ENCODE measurements at regions not wholly inside any gene's neighbourhood (a gene's known extent, or its start where the extent isn't known, plus 50 kb on each side); places are given as distances from the start of the nearest gene placed in this dataset.

DNA sequence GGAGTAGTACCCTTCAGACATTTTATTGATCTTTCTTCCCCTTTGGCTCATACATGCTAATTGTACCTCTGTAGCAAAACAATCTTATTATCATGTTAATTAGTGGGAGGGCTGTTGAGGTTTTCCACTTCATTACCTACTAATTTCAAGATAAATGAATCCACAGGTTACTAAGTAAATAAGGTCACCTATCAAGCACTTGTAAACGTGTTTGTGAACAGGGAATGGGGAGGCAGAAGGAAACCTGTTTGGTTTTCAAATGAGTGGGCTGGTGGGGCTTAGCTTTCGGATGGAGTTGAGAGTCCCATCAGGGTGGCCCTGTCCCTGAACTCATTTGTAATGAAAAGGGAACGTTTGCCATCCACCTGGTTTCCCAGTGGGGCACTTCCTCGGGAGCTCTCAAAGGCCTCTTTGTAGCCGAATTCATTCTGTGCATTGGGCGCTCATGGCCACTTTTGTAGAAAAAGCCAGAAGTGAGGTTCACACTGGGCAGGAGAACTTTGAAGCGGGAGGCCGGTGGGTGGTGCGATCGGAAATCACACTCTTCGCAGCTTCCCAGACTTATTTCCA is 419.8 kb upstream of the NR2F2 start:
- no peaks in the 10 kb centered on the region for H3K4me1 ChIP-seq
- H3K9me3 ChIP-seq: no peaks in the 10 kb centered on the region
- intact Hi-C loops (cut with DNase I; ENCODE audit: low total_unique reads): no loop called here
- H3K36me3 ChIP-seq: no peaks in the 10 kb centered on the region
- H3K27ac ChIP-seq: no peak overlapping the region
- TF ChIP-seq, protein P1, sequence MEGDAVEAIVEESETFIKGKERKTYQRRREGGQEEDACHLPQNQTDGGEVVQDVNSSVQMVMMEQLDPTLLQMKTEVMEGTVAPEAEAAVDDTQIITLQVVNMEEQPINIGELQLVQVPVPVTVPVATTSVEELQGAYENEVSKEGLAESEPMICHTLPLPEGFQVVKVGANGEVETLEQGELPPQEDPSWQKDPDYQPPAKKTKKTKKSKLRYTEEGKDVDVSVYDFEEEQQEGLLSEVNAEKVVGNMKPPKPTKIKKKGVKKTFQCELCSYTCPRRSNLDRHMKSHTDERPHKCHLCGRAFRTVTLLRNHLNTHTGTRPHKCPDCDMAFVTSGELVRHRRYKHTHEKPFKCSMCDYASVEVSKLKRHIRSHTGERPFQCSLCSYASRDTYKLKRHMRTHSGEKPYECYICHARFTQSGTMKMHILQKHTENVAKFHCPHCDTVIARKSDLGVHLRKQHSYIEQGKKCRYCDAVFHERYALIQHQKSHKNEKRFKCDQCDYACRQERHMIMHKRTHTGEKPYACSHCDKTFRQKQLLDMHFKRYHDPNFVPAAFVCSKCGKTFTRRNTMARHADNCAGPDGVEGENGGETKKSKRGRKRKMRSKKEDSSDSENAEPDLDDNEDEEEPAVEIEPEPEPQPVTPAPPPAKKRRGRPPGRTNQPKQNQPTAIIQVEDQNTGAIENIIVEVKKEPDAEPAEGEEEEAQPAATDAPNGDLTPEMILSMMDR (IDR thresholded peaks at IDR 0.05): no peak
- DNase-seq: no peak
- H3K4me3 ChIP-seq: no peak overlapping the region
- no peaks in the 10 kb centered on the region for H3K27me3 ChIP-seq

DNA sequence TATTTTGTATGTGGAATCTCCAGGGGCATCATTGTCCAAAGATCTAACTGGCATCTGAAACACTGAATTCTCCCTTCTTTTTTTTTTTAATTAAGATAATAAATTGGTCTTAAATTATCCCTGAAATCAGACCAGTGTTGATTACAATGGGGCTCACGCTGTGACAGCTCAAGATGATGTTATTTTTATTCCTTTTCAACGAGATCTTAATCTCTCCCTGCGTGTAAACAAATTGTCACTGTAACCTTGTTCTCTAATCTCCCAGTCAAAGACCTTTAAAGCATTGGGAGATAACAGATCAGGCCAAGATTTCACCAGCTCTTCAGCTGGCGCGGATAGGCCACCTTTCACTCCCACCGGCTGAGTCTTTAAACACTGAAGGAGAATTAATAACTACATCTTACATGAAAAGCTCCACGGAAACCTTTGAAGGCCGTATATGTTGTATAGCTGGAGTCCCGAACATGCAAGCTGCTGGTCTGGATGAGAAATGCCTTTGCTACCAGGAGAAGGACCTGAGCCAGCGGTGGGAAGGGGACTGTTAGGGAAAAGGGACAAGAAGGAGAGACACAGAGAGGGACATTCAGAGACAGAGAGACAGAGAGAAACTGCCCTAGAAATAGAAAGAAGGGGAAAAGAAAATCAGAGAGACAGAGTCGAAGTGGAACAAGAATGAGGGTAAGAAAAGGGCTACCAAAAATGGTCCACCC is 418.8 kb upstream of the NR2F2 start:
- no peak overlapping the region for H3K4me3 ChIP-seq
- no peaks in the 10 kb centered on the region for H3K9me3 ChIP-seq
- H3K27me3 ChIP-seq: no peaks in the 10 kb centered on the region
- no peak overlapping the region for H3K27ac ChIP-seq
- intact Hi-C loops (cut with DNase I; ENCODE audit: low total_unique reads): no loop called here
- H3K36me3 ChIP-seq: no peaks in the 10 kb centered on the region
- H3K4me1 ChIP-seq: no peaks in the 10 kb centered on the region
- DNase-seq: no peak
- TF ChIP-seq, protein P1 (IDR thresholded peaks at IDR 0.05): no peak

GRCh38 chr15:95912280-95912625 is 418.2 kb upstream of the NR2F2 start:
- TF ChIP-seq, protein P1 (IDR thresholded peaks at IDR 0.05): no peak
- H3K27me3 ChIP-seq: no peaks in the 10 kb centered on the region
- no peak overlapping the region for H3K27ac ChIP-seq
- intact Hi-C loops (cut with DNase I; ENCODE audit: low total_unique reads): no loop called here
- no peaks in the 10 kb centered on the region for H3K9me3 ChIP-seq
- no peak overlapping the region for H3K4me3 ChIP-seq
- DNase-seq: no peak
- no peaks in the 10 kb centered on the region for H3K36me3 ChIP-seq
- no peaks in the 10 kb centered on the region for H3K4me1 ChIP-seq

DNA sequence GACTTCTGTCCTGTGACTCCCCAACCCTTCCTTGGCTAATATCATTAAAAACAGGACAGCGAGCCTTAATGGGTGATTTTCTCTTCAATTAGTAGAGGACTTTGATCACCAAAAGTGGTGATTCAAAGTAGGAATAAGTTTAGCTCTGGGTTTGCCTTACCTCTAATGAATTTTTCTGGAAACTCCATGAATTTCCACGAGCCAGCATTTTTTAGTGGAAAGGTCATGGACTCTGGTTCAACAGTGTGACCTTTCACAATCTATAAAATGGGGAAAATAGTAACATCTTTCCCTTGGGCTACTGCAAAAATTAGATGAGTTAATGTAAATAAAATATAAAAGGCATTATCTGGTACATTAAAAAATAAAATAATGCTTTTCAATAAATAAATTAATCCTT is 417.8 kb upstream of the NR2F2 start:
- intact Hi-C loops (cut with DNase I; ENCODE audit: low total_unique reads): no loop called here
- TF ChIP-seq, protein P1 (IDR thresholded peaks at IDR 0.05): no peak
- no peaks in the 10 kb centered on the region for H3K4me1 ChIP-seq
- no peaks in the 10 kb centered on the region for H3K9me3 ChIP-seq
- H3K27ac ChIP-seq: no peak overlapping the region
- H3K4me3 ChIP-seq: no peak overlapping the region
- no peak for DNase-seq
- H3K27me3 ChIP-seq: no peaks in the 10 kb centered on the region
- H3K36me3 ChIP-seq: no peaks in the 10 kb centered on the region

GRCh38 chr15:95916568-95916967 is 413.9 kb upstream of the NR2F2 start:
- no peak overlapping the region for H3K4me3 ChIP-seq

More at GRCh38 chr15:95916568-95916967, 413.9 kb upstream of the NR2F2 start:
- Histone ChIP-seq H3K4me1 (no peaks in the 10 kb centered on the region), H3K27me3 (no peaks in the 10 kb centered on the region), H3K27ac (no peak overlapping the region), H3K36me3 (no peaks in the 10 kb centered on the region), H3K9me3 (no peaks in the 10 kb centered on the region)
- TF ChIP-seq, protein P1 (IDR thresholded peaks at IDR 0.05): no peak
- DNase-seq: no peak
- intact Hi-C loops (cut with DNase I; ENCODE audit: low total_unique reads): no loop called here
